Transverse colon (tissue), 4 donors: ENCODE measurements at regions not wholly inside any gene's neighbourhood (a gene's known extent, or its start where the extent isn't known, plus 50 kb on each side); places are given as distances from the start of the nearest gene placed in this dataset.
"Not testable (repeated sequence)": the region's sequence is repeated elsewhere in the genome, so short reads cannot be mapped to it uniquely, and the experiment has no call there.

Source experiments
- DNase-seq: peaks from one replicate; pipeline ENCODE4 v3.0.0-alpha.2; 2019
- H3K27ac ChIP-seq, 4 donors: fragments of 200-600 bp; sonication (generic); 2 replicates each; pipeline ENCODE4 v1.5.1; 2016 to 2018; ENCODE audit warnings: inconsistent platforms in 4 of 4
- H3K27me3 ChIP-seq: fragments of 200-600 bp; sonication (generic); 2 replicates; pipeline ENCODE4 v1.5.1; 2017; ENCODE audit warnings: inconsistent platforms
- H3K36me3 ChIP-seq, 4 donors: fragments of 200-600 bp; sonication (generic); 2 replicates each; pipeline ENCODE4 v1.5.1; 2017 to 2019; ENCODE audit warnings: inconsistent platforms in 4 of 4
- H3K4me1 ChIP-seq, 4 donors: fragments of 200-600 bp; sonication (generic); 2 replicates each; pipeline ENCODE4 v1.5.1; 2017 to 2020; ENCODE audit warnings: inconsistent platforms in 4 of 4
- H3K4me3 ChIP-seq, 4 donors: fragments of 200-600 bp; sonication (generic); 1 replicate in 1 of 4; 2 replicates in 3 of 4; pipeline versions ENCODE4 v1.5.1 to v1.6.1; 2017 to 2019; ENCODE audit warnings: inconsistent platforms in 4 of 4
- H3K9me3 ChIP-seq, 2 donors: fragments of 200-600 bp; sonication (generic); 2 replicates each; pipeline ENCODE4 v1.5.1; 2017 to 2019; ENCODE audit warnings: inconsistent platforms in 2 of 2
- EP300 ChIP-seq: sonication (generic); formaldehyde crosslinking; IDR thresholded peaks from one replicate; pipeline ENCODE4 v1.6.1; 2017; ENCODE audit warnings: antibody characterized with exemption, low read depth
- POLR2A ChIP-seq: fragments of 450-650 bp; IDR thresholded peaks from one replicate; pipeline ENCODE4 v1.6.1; 2016; ENCODE audit warnings: antibody characterized with exemption, mild to moderate bottlenecking, moderate library complexity
- POLR2AphosphoS5 ChIP-seq, 3 donors: sonication (generic); formaldehyde crosslinking; IDR thresholded peaks; one replicate each; pipeline ENCODE4 v1.6.1; 2016; ENCODE audit warnings: antibody characterized with exemption in 3 of 3
- WGBS, 2 donors: methylation state at CpG; one replicate each; pipeline ENCODE4 v1.1.5; 2018; ENCODE audit warnings: low coverage in 1 of 2; 5-methylcytosine and 5-hydroxymethylcytosine counted together
- in situ Hi-C, 4 donors: fragments of 200-750 bp; cut with MboI; loops; one replicate each; pipeline versions ENCODE4 v1.15.0 to v1.15.1; 2017; ENCODE audit warnings: low sequenced_read_pairs in 3 of 4, low pct_ligation_motif_present in 1 of 4, low pct_unique_long_range_greater_than_20kb in 1 of 4
- intact Hi-C: fragments of 100-400 bp; cut with DNase I; formaldehyde crosslinking; loops from one replicate; pipeline ENCODE4 v1.15.1; 2023; ENCODE audit warnings: low total_unique reads
- TF ChIP-seq, protein P1 (sequence below), 5 experiments: fragments of 200-600 bp in 3 of 5; fragments of 450-650 bp in 2 of 5; sonication (generic) in 3 of 5; IDR thresholded peaks; 1 replicate in 2 of 5; 2 replicates in 3 of 5; pipeline ENCODE4 v1.5.1; 2016 to 2017; ENCODE audit warnings: antibody characterized with exemption in 5 of 5, inconsistent platforms in 3 of 5, mild to moderate bottlenecking in 2 of 5, moderate library complexity in 1 of 5

DNA sequence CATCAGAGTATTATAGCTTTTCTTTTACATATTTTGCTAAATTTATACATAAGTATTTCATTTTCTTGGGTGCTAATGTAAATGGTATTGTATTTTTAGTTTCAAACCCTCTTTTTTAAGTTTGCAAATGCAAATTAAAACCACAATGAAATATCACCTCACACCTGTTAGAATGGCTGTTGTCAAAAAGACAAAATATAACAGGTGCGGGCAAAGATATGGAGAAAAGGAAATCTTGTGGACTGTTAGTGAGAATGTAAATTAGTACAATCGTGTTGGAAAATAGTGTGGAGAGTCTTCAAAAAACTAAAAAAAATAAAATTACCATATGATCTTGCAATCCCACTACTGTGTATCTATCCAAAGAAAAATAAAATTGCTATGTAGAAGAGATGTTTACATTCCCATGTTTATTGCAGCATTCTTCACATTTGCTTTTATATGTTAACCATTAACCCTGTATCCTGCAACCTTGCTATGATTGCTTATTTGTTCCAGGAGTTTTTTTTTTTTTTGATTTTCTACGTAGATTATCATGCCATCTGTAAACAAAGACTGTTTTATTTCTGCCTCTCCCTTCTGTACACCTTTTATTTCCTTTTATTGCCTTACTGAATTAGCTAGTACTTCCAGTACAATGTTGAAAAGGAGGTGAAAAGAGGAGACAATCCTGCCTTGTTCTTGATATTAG lies 405.4 kb upstream of the MIS18BP1 start:
- H3K36me3 ChIP-seq, result no peaks in the 10 kb centered on the region
- H3K9me3 ChIP-seq, result no peaks in the 10 kb centered on the region
- no peaks in the 10 kb centered on the region for H3K27me3 ChIP-seq
- in situ Hi-C loops (no loop called here), intact Hi-C loops (no loop called here)
- WGBS, 2 donors, result 35 to 43% methylated on average over 3 of the region's 3 CpGs
- DNase-seq, result no peak
- H3K4me3 ChIP-seq, result no peak overlapping the region
- TF ChIP-seq EP300 (no peak), POLR2A (no peak), POLR2AphosphoS5 (IDR thresholded peaks at IDR 0.05) (peak in 1 of 3 donors; percentile 26)
- H3K4me1 ChIP-seq, result peaks cover 0 to 13% (median 6%) of the 10 kb centered on the region in 4 donors
- H3K27ac ChIP-seq, result peak overlapping the region in 3 of 4 donors; percentile 31 to 75 (median 31)

DNA sequence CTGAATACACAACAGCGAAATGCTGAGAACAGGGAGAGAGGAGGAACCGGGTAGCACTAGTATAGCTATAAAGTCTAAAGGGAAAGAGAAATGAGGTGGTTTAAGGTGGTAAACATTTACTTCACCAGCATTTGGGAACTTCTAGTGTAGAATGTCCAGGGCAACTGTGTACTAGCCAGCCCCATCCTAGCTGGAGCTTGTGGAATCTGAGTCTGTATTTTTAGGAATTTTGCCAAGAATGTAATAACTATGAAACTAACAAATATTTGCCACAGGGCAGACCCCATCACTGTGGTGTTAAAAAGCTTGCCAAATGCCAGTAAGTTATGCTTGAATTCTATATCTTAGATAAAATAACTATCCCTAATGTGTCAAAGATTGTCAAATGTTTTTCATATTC lies 398.9 kb upstream of the MIS18BP1 start:
- Histone ChIP-seq H3K9me3 (no peaks in the 10 kb centered on the region), H3K27me3 (no peaks in the 10 kb centered on the region), H3K27ac (no peak overlapping the region), H3K36me3 (no peaks in the 10 kb centered on the region), H3K4me3 (no peak overlapping the region), H3K4me1 (no peaks in the 10 kb centered on the region)
- 44 to 59% methylated on average over 2 of the region's 2 CpGs for WGBS, 2 donors
- TF ChIP-seq POLR2AphosphoS5 (IDR thresholded peaks at IDR 0.05) (no peak), EP300 (no peak), POLR2A (no peak)
- TF ChIP-seq, protein P1, sequence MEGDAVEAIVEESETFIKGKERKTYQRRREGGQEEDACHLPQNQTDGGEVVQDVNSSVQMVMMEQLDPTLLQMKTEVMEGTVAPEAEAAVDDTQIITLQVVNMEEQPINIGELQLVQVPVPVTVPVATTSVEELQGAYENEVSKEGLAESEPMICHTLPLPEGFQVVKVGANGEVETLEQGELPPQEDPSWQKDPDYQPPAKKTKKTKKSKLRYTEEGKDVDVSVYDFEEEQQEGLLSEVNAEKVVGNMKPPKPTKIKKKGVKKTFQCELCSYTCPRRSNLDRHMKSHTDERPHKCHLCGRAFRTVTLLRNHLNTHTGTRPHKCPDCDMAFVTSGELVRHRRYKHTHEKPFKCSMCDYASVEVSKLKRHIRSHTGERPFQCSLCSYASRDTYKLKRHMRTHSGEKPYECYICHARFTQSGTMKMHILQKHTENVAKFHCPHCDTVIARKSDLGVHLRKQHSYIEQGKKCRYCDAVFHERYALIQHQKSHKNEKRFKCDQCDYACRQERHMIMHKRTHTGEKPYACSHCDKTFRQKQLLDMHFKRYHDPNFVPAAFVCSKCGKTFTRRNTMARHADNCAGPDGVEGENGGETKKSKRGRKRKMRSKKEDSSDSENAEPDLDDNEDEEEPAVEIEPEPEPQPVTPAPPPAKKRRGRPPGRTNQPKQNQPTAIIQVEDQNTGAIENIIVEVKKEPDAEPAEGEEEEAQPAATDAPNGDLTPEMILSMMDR (IDR thresholded peaks at IDR 0.05), result no peak
- in situ Hi-C loops, result no loop called here
- intact Hi-C loops, result no loop called here
- no peak for DNase-seq

DNA sequence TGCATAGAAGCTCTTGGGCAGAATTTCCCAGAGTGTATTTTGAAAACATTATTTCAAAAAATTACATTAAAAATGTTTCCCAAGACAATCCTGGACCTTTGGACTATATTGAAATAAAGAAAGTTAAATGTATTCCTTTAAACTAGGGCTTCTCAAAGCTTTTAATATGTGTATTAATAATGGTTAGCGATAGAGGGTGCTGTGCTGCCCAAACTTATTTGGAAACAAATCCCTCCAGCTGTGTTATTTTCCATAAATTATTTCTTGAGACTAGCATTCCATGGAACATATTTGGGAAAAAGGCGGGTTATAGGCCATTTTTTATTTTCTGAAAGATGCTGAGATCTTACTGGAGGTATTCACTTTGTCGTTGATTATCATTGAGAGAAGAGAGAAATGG lies 397.8 kb upstream of the MIS18BP1 start:
- Histone ChIP-seq H3K27ac (no peak overlapping the region), H3K4me3 (no peak overlapping the region), H3K9me3 (no peaks in the 10 kb centered on the region), H3K27me3 (no peaks in the 10 kb centered on the region), H3K36me3 (no peaks in the 10 kb centered on the region), H3K4me1 (no peaks in the 10 kb centered on the region)
- TF ChIP-seq, protein P1 (IDR thresholded peaks at IDR 0.05), result no peak
- no peak for TF ChIP-seq EP300
- no peak for TF ChIP-seq POLR2A
- no peak for TF ChIP-seq POLR2AphosphoS5 (IDR thresholded peaks at IDR 0.05)
- DNase-seq, result no peak
- in situ Hi-C loops, result no loop called here
- 82 to 92% methylated on average over 3 of the region's 3 CpGs for WGBS, 2 donors
- intact Hi-C loops, result no loop called here

DNA sequence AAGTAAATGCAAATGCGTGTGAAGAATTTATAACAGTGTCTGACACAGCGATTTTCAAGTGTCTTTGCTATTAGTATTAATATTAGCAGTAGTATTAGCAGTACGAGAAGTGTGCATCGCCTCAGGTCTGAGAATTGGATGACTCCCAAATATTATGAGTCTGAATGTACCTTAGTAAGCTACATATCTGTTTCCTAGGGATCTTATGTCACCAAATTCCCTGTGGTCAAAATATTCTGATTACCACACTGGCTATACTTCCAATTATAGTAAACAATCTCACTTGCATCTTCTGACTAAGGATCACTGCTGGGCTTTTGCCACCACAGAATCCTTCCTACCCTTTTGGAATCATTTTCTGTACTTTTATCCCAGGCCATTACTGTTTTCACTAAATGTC lies 396.0 kb upstream of the MIS18BP1 start:
- Histone ChIP-seq H3K27ac (no peak overlapping the region), H3K4me3 (no peak overlapping the region), H3K27me3 (no peaks in the 10 kb centered on the region), H3K36me3 (no peaks in the 10 kb centered on the region), H3K4me1 (no peaks in the 10 kb centered on the region), H3K9me3 (no peaks in the 10 kb centered on the region)
- TF ChIP-seq POLR2AphosphoS5 (IDR thresholded peaks at IDR 0.05) (no peak), EP300 (no peak), POLR2A (no peak)
- TF ChIP-seq, protein P1 (IDR thresholded peaks at IDR 0.05), result no peak
- WGBS, 2 donors, result 86 to 100% methylated on average over 4 of the region's 4 CpGs
- intact Hi-C loops (no loop called here), in situ Hi-C loops (no loop called here)
- no peak for DNase-seq

DNA sequence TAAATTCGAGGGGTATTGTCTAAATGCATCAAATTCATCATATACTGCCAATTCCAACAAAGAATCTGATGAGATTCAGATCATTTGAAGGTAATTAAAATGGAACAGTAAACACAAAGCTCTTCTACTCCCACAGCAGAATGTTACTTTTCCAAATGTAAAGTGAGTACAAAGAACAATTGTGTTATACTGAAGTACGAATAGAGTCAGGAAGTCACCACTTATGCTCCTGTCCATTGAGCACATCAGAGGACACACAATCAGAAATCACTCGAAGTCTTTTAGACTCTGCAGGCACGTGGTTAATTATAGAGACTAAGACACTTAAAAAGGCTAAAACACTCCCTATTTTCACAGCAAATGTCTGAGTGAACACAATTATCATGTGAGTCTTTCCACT lies 388.5 kb upstream of the MIS18BP1 start:
- in situ Hi-C loops, result no loop called here
- Histone ChIP-seq H3K4me1 (no peaks in the 10 kb centered on the region), H3K27me3 (no peaks in the 10 kb centered on the region), H3K4me3 (no peak overlapping the region), H3K27ac (no peak overlapping the region), H3K9me3 (no peaks in the 10 kb centered on the region), H3K36me3 (no peaks in the 10 kb centered on the region)
- TF ChIP-seq, protein P1 (IDR thresholded peaks at IDR 0.05), result no peak
- no peak for TF ChIP-seq POLR2A
- TF ChIP-seq POLR2AphosphoS5 (IDR thresholded peaks at IDR 0.05), result no peak
- TF ChIP-seq EP300, result no peak
- intact Hi-C loops, result no loop called here
- 40% methylated on average over 4 of the region's 4 CpGs for WGBS, 2 donors
- DNase-seq, result no peak

DNA sequence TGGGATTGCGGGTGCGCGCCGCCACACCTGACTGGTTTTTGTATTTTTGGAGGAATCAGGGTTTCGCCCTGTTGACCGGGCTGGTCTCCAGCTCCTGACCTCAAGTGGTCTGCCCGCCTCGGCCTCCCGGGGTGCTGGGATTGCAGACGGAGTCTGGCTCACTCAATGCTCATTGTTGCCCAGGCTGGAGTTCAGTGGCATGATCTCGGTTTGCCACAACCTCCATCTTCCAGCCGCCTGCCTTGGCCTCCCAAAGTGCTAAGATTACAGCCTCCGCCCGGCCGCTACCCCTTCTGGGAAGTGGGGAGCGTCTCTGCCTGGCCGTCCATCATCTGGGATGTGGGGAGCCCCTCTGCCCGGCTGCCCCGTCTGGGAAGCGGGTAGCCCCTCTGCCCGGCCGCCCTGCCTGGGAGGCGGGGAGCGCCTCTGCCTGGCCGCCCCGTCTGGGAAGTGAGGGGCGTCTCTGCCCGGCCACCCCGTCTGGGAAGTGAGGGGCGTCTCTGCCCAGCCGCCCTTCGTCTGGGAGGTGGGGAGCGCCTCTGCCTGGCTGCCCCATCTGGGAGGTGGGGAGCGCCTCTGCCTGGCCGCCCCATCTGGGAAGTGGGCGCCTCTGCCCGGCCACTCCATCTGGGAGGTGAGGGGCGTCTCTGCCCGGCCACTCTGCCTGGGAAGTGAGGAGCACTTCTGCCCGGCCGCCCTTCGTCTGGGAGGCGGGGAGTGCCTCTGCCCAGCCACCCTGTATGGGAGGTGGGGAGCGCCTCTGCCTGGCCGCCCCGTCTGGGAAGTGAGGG lies 381.8 kb upstream of the MIS18BP1 start:
- DNase-seq, H3K27me3 ChIP-seq, H3K9me3 ChIP-seq, H3K36me3 ChIP-seq, intact Hi-C loops, in situ Hi-C loops, H3K4me3 ChIP-seq, H3K4me1 ChIP-seq, H3K27ac ChIP-seq: not testable (repeated sequence)
- 90% methylated on average over 40 of the region's 46 CpGs; no CpG with 5 or more reads in 1 of the 2 donors for whole genome bisulfite sequencing, 2 donors
